GM21390 (cell line): ENCODE measurements at regions not wholly inside any gene's neighbourhood (a gene's known extent, or its start where the extent isn't known, plus 50 kb on each side); places are given as distances from the start of the nearest gene placed in this dataset.

Source experiments
- ATAC-seq: cut with Tn5 transposase; IDR thresholded peaks from one replicate; pipeline ENCODE4 v1.9.1; 2021; ENCODE audit not compliant: unreplicated experiment

GRCh38 chr2:41992056-41992642 is 55.7 kb upstream of the PKDCC start:
- no peak for ATAC-seq

GRCh38 chr2:41992671-41993434 is 55.0 kb upstream of the PKDCC start:
- ATAC-seq, result no peak

- ATAC-seq, result no peak
Measured at GRCh38 chr2:41993435-41993925, 54.3 kb upstream of the PKDCC start.

GRCh38 chr2:41994233-41994637 is 53.6 kb upstream of the PKDCC start:
- ATAC-seq, result no peak

GRCh38 chr2:41994661-41995060 is 53.2 kb upstream of the PKDCC start:
- ATAC-seq, result no peak

GRCh38 chr2:41997561-41997960 is 50.3 kb upstream of the PKDCC start:
- ATAC-seq, result no peak
